HEK293T (cell line): ENCODE measurements at regions not wholly inside any gene's neighbourhood (a gene's known extent, or its start where the extent isn't known, plus 50 kb on each side); places are given as distances from the start of the nearest gene placed in this dataset.

Experiments
- CTCF ChIA-PET: fragments of 350-600 bp; formaldehyde crosslinking; extraction: SDS; loops from one replicate; lab custom pipeline; 2021; ENCODE audit warnings: antibody characterized with exemption, inconsistent platforms; lab: Yijun Ruan, JAX
- POLR2A ChIA-PET: fragments of 350-600 bp; formaldehyde crosslinking; extraction: SDS; loops from one replicate; lab custom pipeline; 2020; ENCODE audit warnings: antibody characterized with exemption, inconsistent platforms; lab: Yijun Ruan, JAX
- DNase-seq: peaks from one replicate; pipeline ENCODE4 v3.0.0; 2012; ENCODE audit warnings: mixed read lengths; ENCODE audit errors: extremely low spot score
- ARNT ChIP-seq: fragments of 450-650 bp; IDR thresholded peaks from 2 replicates; pipeline ENCODE4 v1.6.1; 2017; ENCODE audit warnings: mild to moderate bottlenecking
- BHLHE40 ChIP-seq: fragments of 450-650 bp; IDR thresholded peaks from 2 replicates; pipeline ENCODE4 v1.6.1; 2016; ENCODE audit warnings: mild to moderate bottlenecking, moderate library complexity, borderline replicate concordance
- CTBP1 ChIP-seq: fragments of 450-650 bp; IDR thresholded peaks from 2 replicates; pipeline ENCODE4 v1.6.1; 2016; ENCODE audit warnings: borderline replicate concordance
- ELF4 ChIP-seq: fragments of 450-650 bp; IDR thresholded peaks from 2 replicates; pipeline ENCODE4 v1.6.1; 2017; ENCODE audit warnings: antibody characterized with exemption
- FOXA1 ChIP-seq: fragments of 450-650 bp; IDR thresholded peaks from 2 replicates; pipeline ENCODE4 v1.6.1; 2016; ENCODE audit warnings: mild to moderate bottlenecking
- FOXK2 ChIP-seq: fragments of 450-650 bp; IDR thresholded peaks from 2 replicates; pipeline ENCODE4 v1.6.1; 2016; ENCODE audit warnings: mild to moderate bottlenecking
- FOXM1 ChIP-seq: fragments of 450-650 bp; IDR thresholded peaks from 2 replicates; pipeline ENCODE4 v1.6.1; 2017; ENCODE audit warnings: mild to moderate bottlenecking, borderline replicate concordance
- HDGF ChIP-seq: fragments of 450-650 bp; IDR thresholded peaks from 2 replicates; pipeline ENCODE4 v1.6.1; 2017; ENCODE audit warnings: antibody characterized with exemption, borderline replicate concordance
- L3MBTL2 ChIP-seq: fragments of 450-650 bp; conservative IDR thresholded peaks from 2 replicates; pipeline ENCODE4 v1.6.1; 2016; ENCODE audit warnings: mild to moderate bottlenecking
- LEF1 ChIP-seq: fragments of 450-650 bp; IDR thresholded peaks from 2 replicates; pipeline ENCODE4 v1.6.1; 2017; ENCODE audit warnings: mild to moderate bottlenecking, borderline replicate concordance
- NFRKB ChIP-seq: fragments of 450-650 bp; IDR thresholded peaks from 2 replicates; pipeline ENCODE4 v1.6.1; 2016; ENCODE audit warnings: mild to moderate bottlenecking, moderate library complexity
- PKNOX1 ChIP-seq: fragments of 450-650 bp; IDR thresholded peaks from 2 replicates; pipeline ENCODE4 v1.6.1; 2016
- SP1 ChIP-seq: fragments of 450-650 bp; IDR thresholded peaks from 2 replicates; pipeline ENCODE4 v1.6.1; 2017
- SUZ12 ChIP-seq: fragments of 450-650 bp; IDR thresholded peaks from 2 replicates; pipeline ENCODE4 v1.6.1; 2016; ENCODE audit warnings: mild to moderate bottlenecking
- TARDBP ChIP-seq: fragments of 450-650 bp; IDR thresholded peaks from 2 replicates; pipeline ENCODE4 v1.6.1; 2016
- ZNF384 ChIP-seq: fragments of 450-650 bp; IDR thresholded peaks from 2 replicates; pipeline ENCODE4 v1.6.1; 2016

DNA sequence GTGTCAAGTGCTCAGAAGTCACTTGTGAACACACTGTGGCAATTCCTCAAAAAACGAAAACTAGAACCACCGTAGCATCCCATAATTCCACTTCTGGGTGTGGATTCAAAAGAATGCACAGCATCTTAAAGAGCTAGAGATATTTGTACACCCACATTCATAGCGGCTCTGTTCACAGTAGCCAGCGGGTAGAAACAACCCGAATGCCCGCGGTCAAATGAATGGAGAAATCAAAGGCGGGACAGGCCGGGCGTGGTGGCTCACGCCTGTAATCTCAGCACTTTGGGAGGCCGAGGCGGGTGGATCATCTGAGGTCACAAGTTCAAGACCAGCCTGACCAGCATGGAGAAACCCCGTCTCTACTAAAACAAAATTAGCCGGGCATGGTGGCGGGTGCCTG is 337.5 kb downstream of the SEC14L1 start:
- no peak for DNase-seq
- POLR2A ChIA-PET = interaction anchor here (1.3 kb wide), 1 partner anchor 26 kb away, joined by 5 read pairs; no protein-coding TSS in a partner anchor
- TF ChIP-seq PKNOX1 (no peak), FOXK2 (no peak)
- CTCF ChIA-PET = interaction anchor here (1.1 kb wide), 1 partner anchor 78 kb away, joined by 5 read pairs; no protein-coding TSS in a partner anchor

- ChIA-PET CTCF (no interaction called here), POLR2A (no interaction called here)
- TF ChIP-seq FOXM1 = no peak
- TF ChIP-seq ARNT = no peak
- TF ChIP-seq SP1 = no peak
- TF ChIP-seq ZNF384 = no peak
- no peak for TF ChIP-seq LEF1
- TF ChIP-seq FOXK2 = no peak
- DNase-seq = no peak
These were observed 338.1 kb downstream of the SEC14L1 start for GRCh38 chr17:77478899-77479298.

- ChIA-PET CTCF (no interaction called here), POLR2A (no interaction called here)
- no peak for DNase-seq
- no peak for TF ChIP-seq NFRKB
These were observed 338.8 kb downstream of the SEC14L1 start for GRCh38 chr17:77479372-77480198.

DNA sequence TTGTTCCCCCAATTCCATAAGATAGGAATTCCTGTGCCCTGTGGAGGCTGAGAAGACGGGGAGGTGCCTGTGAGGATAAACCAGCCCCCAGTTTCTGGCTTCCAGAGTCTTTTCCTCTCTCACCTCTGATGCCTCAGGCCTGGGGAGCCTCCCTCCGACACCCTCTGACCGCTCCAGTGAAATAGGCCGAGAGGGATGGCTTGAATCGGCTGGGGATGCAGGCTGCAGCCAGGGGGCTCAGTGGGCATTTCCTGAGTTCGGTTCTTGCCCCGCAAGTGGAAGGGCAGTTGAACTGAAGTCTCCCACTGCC is 339.4 kb downstream of the SEC14L1 start:
- ChIA-PET POLR2A (no interaction called here), CTCF (no interaction called here)
- no peak for DNase-seq

GRCh38 chr17:77480509-77481215 is 339.9 kb downstream of the SEC14L1 start:
- ChIA-PET POLR2A (no interaction called here), CTCF (no interaction called here)
- no peak for TF ChIP-seq FOXM1
- TF ChIP-seq ARNT = no peak
- TF ChIP-seq CTBP1 = no peak
- no peak for TF ChIP-seq PKNOX1
- TF ChIP-seq TARDBP = no peak
- TF ChIP-seq ELF4 = no peak
- no peak for TF ChIP-seq ZNF384
- no peak for TF ChIP-seq LEF1
- TF ChIP-seq SP1 = no peak
- no peak for TF ChIP-seq SUZ12

More for the DNA sequence above, 339.4 kb downstream of the SEC14L1 start:
- TF ChIP-seq L3MBTL2 (no peak), NFRKB (no peak), FOXM1 (no peak), ELF4 (no peak), LEF1 (no peak), TARDBP (no peak), HDGF (no peak), FOXK2 (no peak), SUZ12 (no peak), PKNOX1 (no peak), BHLHE40 (no peak), CTBP1 (no peak), SP1 (no peak), FOXA1 (no peak), ARNT (no peak), ZNF384 (no peak)

GRCh38 chr17:77481476-77482374 is 341.0 kb downstream of the SEC14L1 start:
- no peak for DNase-seq
- TF ChIP-seq CTBP1 (no peak), ARNT (no peak), NFRKB (no peak), FOXM1 (no peak), LEF1 (no peak), FOXK2 (no peak), SP1 (no peak), PKNOX1 (no peak), ZNF384 (no peak), BHLHE40 (no peak), TARDBP (no peak), L3MBTL2 (no peak)
- CTCF ChIA-PET = no interaction called here
- POLR2A ChIA-PET = no interaction called here

More at GRCh38 chr17:77480509-77481215, 339.9 kb downstream of the SEC14L1 start:
- no peak for DNase-seq
